ENCODE measurements at regions not wholly inside any gene's neighbourhood (a gene's known extent, or its start where the extent isn't known, plus 50 kb on each side); places are given as distances from the start of the nearest gene placed in this dataset.

DNA sequence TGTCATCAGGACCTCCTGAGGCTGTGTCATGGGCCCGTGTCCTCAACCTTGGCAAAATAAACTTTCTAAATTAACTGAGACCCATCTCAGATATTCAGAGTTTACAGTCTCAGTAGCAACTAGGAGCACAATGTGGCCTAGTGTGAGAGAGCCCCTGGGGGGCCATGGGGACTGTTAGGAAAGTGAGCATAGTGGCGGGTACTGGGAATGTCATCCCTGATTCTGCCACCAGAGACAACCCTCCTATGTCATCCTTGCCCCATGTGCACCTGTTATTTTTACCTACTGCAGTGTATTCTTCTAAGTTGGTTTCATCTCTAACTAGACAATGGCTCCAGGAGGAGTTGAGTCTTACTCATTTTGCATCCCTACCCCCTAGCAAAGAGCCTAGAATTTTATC, 78.6 kb downstream of the CCDC71L start:
- no peak for TF ChIP-seq POLR2A (IDR thresholded peaks at IDR 0.05)
- TF ChIP-seq, protein P1, sequence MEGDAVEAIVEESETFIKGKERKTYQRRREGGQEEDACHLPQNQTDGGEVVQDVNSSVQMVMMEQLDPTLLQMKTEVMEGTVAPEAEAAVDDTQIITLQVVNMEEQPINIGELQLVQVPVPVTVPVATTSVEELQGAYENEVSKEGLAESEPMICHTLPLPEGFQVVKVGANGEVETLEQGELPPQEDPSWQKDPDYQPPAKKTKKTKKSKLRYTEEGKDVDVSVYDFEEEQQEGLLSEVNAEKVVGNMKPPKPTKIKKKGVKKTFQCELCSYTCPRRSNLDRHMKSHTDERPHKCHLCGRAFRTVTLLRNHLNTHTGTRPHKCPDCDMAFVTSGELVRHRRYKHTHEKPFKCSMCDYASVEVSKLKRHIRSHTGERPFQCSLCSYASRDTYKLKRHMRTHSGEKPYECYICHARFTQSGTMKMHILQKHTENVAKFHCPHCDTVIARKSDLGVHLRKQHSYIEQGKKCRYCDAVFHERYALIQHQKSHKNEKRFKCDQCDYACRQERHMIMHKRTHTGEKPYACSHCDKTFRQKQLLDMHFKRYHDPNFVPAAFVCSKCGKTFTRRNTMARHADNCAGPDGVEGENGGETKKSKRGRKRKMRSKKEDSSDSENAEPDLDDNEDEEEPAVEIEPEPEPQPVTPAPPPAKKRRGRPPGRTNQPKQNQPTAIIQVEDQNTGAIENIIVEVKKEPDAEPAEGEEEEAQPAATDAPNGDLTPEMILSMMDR (IDR thresholded peaks at IDR 0.05): no peak
- no peak for TF ChIP-seq EP300 (IDR thresholded peaks at IDR 0.05)
